HG03066 (cell line): ENCODE measurements at regions not wholly inside any gene's neighbourhood (a gene's known extent, or its start where the extent isn't known, plus 50 kb on each side); places are given as distances from the start of the nearest gene placed in this dataset.

Source experiments
- ATAC-seq: cut with Tn5 transposase; IDR thresholded peaks from one replicate; pipeline ENCODE4 v1.9.1; 2021; ENCODE audit warnings: low read depth; ENCODE audit not compliant: unreplicated experiment

GRCh38 chr16:86052115-86052670 is 153.2 kb downstream of the IRF8 start:
- no peak for ATAC-seq

DNA sequence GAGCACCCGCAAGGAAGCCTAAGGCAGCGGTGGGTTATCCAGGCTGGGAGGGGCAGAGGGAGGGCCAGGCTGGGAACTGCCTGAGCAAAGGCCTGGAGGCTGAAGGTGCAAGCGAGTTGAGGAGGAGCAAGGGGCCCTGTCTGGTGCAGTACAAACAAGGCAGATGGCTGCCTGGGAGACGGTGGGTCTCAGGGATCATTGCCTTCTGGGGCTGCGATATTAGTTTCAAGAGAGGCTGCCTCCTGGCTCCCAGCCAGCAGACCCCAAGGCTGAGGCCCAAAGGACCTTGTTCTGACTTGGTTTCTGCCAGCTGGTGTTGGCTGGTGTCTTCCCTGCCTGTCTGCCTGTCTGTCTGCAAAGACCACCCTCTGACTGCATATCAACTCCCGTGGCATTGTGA is 154.0 kb downstream of the IRF8 start:
- ATAC-seq, result no peak

GRCh38 chr16:86059253-86060171 is 160.6 kb downstream of the IRF8 start:
- no peak for ATAC-seq

- no peak for ATAC-seq
These were observed 161.7 kb downstream of the IRF8 start for GRCh38 chr16:86060381-86061317.

DNA sequence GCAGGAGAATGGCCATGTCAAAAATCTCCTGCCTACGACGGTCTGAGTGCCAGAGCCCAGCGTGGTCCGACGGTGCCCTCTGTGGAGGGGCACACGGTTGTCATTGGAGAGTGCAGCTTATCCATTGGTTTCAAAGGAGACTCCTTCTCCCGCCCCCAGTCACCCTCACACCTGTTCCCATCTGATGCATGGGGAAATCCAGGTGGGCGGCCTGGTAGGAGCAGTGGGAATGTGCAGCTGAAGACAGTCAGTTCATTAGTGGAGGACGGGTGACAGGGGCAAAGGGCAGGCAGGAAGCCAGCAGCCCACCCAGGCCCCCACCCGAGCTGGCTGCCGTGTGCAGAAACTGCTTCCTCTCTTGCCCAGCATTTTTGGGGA is 162.3 kb downstream of the IRF8 start:
- ATAC-seq, result no peak

DNA sequence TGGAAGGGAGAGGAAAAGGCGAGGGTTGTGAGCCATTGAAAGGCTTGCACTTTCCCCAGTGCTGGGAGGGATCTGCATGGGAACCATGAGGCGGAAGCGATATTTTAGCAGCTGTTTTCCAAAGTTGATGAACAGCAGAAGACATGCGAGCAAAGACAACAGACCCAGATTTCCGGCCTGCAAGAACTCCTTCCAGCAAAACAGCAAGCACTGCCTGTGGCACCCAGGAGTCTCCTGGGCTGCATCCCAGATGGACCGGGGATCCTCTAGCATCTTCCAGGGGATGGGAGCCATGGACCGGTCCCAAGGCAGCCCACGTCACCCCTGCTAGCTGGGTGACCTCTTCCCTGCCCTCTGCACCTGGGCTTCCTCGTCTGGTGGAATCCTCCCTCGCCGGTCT is 162.8 kb downstream of the IRF8 start:
- no peak for ATAC-seq

GRCh38 chr16:86062271-86062965 is 163.5 kb downstream of the IRF8 start:
- no peak for ATAC-seq

DNA sequence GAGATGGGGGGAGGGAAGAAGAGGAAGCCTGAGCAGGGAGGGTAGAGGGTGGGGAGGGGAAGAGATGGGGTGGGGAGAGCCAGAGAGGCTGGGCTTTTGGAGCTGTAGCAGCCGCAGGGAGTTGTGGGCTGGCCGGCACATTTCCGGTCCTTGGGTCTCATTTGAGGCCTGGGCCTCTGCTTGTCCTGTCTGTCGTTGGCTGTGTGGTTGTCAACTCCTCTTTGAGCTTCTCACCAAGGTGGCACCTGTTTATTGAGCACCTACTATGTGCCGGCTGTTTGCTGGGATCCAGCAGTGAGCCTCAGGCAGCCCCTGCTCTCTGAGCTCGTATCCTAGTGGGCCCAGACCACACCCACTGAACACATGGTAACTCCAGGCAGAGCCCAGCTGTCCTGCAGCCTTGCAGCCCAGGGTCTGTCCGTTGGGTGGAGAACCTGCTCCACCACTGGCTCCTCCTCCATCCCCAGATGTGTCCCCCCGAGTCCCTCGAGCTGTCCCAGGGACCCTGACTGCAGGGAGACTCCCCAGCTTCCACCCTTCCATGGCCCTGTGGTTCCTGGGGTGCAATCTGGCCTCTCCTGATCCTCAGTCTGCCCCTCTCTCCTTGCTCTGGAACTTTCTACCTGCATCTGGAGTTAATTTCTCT is 164.9 kb downstream of the IRF8 start:
- no peak for ATAC-seq

GRCh38 chr16:86064431-86065250 is 165.7 kb downstream of the IRF8 start:
- ATAC-seq, result no peak

DNA sequence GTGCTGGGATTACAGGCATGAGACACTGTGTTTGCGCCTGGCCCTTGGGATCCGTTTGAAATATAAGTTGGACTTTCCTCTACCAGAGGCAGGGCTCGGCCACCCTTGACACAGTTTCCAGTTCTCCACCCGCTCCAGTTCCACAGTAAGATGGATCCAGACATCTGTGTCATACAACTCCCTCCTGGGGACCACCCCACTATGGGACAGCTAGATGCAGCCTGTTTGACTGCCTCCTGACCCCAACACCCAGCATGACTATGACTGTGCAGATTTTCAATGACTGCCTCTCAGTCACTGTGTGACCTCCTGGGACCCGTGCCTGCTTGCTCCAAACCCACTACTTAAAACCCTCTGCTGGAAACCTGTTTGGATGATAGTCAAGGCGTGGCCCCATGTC is 166.7 kb downstream of the IRF8 start:
- no peak for ATAC-seq

DNA sequence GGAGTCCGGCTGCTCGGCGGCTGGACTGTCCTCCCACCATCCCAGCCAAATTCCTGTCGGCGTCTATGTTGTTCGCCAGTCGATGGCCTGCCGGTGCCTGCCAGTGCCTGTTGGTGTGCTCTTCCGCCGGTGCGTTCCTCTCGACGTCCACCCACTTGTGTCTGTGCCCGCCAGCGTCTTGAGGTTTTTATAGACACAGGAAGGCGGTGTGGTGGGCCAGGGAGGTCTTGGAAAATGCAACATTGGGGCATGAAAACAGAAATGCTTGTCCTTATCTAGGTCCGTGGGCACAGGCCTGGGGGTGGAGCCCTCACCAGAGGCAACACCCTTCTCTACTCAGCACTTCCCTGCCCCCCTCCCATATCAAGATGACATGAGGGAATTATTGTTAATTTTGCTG is 167.8 kb downstream of the IRF8 start:
- no peak for ATAC-seq

DNA sequence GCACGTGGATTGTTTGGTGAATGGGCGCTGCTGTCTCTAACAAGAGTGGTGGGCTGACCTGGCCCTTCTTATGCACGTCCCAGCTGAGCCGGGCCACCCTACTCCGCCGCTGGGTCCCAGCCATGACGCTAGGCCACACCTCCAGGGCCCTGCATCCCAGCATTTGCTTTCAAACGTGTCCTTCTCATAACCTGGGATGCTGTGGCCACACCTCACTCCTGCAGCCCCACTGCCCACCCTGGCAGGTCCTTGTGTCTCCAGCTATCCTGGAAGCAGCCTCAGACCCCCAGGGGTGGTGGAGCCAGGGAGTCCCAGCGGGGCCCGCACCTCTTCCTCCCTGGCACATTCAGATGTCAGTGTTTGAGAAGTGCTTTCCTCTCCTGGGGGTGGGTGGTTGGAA is 168.6 kb downstream of the IRF8 start:
- ATAC-seq, result no peak

DNA sequence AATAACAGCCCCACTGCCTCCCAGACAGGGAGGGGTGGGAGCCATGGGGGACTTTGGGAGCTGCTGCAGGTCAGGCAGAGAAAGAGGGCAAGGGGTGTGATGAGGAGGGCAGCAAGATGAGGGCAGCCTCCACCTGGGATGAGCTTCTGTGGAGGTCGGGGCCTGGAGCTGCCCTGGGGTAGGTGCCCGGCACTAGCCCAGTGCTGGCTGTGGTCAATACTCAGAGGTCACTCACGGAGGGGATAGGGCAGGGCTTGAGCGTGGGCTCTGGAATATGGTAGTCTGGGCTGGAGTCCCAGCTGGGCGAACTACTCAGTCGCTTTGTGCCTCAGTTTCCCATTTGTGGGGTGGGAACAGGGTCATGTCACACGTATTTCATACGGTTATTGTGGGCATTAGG is 169.0 kb downstream of the IRF8 start:
- ATAC-seq, result no peak

GRCh38 chr16:86068722-86069121 is 169.8 kb downstream of the IRF8 start:
- no peak for ATAC-seq

GRCh38 chr16:86069736-86070298 is 170.9 kb downstream of the IRF8 start:
- ATAC-seq, result no peak

DNA sequence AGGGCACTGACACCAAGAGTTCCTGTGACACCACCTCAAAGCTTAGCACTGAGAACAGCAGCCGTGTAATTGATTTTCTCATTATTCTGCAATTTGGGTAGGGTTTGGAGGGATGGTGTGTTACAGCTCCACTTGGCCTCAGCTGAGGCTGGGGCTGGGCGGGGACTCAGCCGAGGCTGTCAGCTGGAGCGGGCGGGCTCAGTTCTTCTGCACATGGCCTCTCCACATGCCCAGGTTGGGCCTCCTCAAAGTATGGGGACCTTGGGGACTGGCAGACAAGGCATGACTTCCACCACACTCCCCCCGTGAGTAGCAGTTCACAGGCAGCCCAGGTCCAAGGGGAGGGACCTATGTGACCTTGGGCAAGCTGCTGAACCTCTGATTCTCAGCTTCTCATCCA is 171.5 kb downstream of the IRF8 start:
- no peak for ATAC-seq

- ATAC-seq, result no peak
These were observed 172.0 kb downstream of the IRF8 start for GRCh38 chr16:86070971-86071370.

GRCh38 chr16:86071611-86072240 is 172.8 kb downstream of the IRF8 start:
- no peak for ATAC-seq
